B cell (primary cell): ENCODE measurements at regions not wholly inside any gene's neighbourhood (a gene's known extent, or its start where the extent isn't known, plus 50 kb on each side); places are given as distances from the start of the nearest gene placed in this dataset.
"Not testable (repeated sequence)": the region's sequence is repeated elsewhere in the genome, so short reads cannot be mapped to it uniquely, and the experiment has no call there.

Experiments
- ATAC-seq: fragments of 200-7000 bp; cut with Tn5 transposase; one replicate; pipeline ENCODE4 v1.10.0; 2021; ENCODE audit warnings: low read depth, mild to moderate bottlenecking, moderate number of reproducible peaks, moderate library complexity
- CTCF ChIA-PET: fragments of 350-600 bp; sonication (Branson Sonifier 250); formaldehyde crosslinking; loops from one replicate; lab custom pipeline; 2021; ENCODE audit warnings: antibody characterized with exemption, inconsistent platforms; lab: Charles Lee
- POLR2A ChIA-PET: fragments of 350-600 bp; sonication (Branson Sonifier 250); formaldehyde crosslinking; loops from one replicate; lab custom pipeline; 2021; ENCODE audit warnings: antibody characterized with exemption; lab: Charles Lee
- DNase-seq: peaks from one replicate; pipeline ENCODE4 v3.0.0; 2013
- H2AFZ ChIP-seq: 2 replicates; pipeline ENCODE4 v1.6.1; 2012; ENCODE audit warnings: mild to moderate bottlenecking, low read depth, low read length; ENCODE audit not compliant: insufficient read depth, poor library complexity, severe bottlenecking
- H3K27ac ChIP-seq, 2 donors: 1 replicate in 1 of 2; 2 replicates in 1 of 2; pipeline ENCODE4 v1.5.1; 2012 to 2013; ENCODE audit warnings: low read length in 2 of 2, mild to moderate bottlenecking in 2 of 2, moderate library complexity in 1 of 2
- H3K27me3 ChIP-seq, 4 experiments: fragments of 200-600 bp in 1 of 4; sonication (generic) in 1 of 4; replicated peaks in 1 of 4; 1 replicate in 2 of 4; 2 replicates in 2 of 4; pipeline versions ENCODE4 v1.6.1 to v1.7.0; 2013 to 2016; ENCODE audit warnings: low read length in 3 of 4, mild to moderate bottlenecking in 2 of 4, mixed read lengths in 1 of 4, moderate library complexity in 1 of 4; ENCODE audit not compliant: insufficient read depth in 4 of 4, control insufficient read depth in 3 of 4; ENCODE audit errors: control extremely low read depth in 1 of 4
- H3K36me3 ChIP-seq, 2 experiments: replicated peaks in 1 of 2; 1 replicate in 1 of 2; 2 replicates in 1 of 2; pipeline versions ENCODE4 v1.6.1 to v1.7.1; 2013; ENCODE audit warnings: low read length in 1 of 2; ENCODE audit not compliant: insufficient read depth in 2 of 2, control insufficient read depth in 1 of 2; ENCODE audit errors: control extremely low read depth in 1 of 2, extremely low read depth in 1 of 2
- H3K4me1 ChIP-seq, 2 donors: fragments of 200-600 bp in 1 of 2; sonication (generic) in 1 of 2; 1 replicate in 1 of 2; 2 replicates in 1 of 2; pipeline versions ENCODE4 v1.5.1 to v1.6.1; 2013 to 2017; ENCODE audit warnings: low read length in 2 of 2; ENCODE audit not compliant: control insufficient read depth in 2 of 2, insufficient read depth in 2 of 2
- H3K4me2 ChIP-seq: replicated peaks from 2 replicates; pipeline ENCODE3; 2012; ENCODE audit warnings: mild to moderate bottlenecking, low read depth, low read length; ENCODE audit not compliant: poor library complexity, severe bottlenecking
- H3K4me3 ChIP-seq, 5 experiments: fragments of 200-600 bp in 1 of 5; sonication (generic) in 1 of 5; 1 replicate in 3 of 5; 2 replicates in 2 of 5; pipeline versions ENCODE4 v1.5.1 to v1.7.0; 2011 to 2016; ENCODE audit warnings: low read length in 4 of 5, mild to moderate bottlenecking in 4 of 5, low read depth in 2 of 5, control low read depth in 1 of 5, moderate library complexity in 1 of 5; ENCODE audit not compliant: insufficient read depth in 1 of 5; ENCODE audit errors: control extremely low read depth in 1 of 5, extremely low read depth in 1 of 5
- H3K79me2 ChIP-seq: fragments of 200-600 bp; sonication (generic); one replicate; pipeline ENCODE4 v1.6.0; 2016; ENCODE audit warnings: low read length; ENCODE audit not compliant: control insufficient read depth, insufficient read depth
- H3K9ac ChIP-seq: fragments of 200-600 bp; sonication (generic); 2 replicates; pipeline ENCODE4 v1.6.1; 2017; ENCODE audit warnings: mild to moderate bottlenecking, low read length, moderate library complexity
- H3K9me3 ChIP-seq, 3 donors: one replicate each; pipeline versions ENCODE4 v1.6.1 to v1.7.1; 2013; ENCODE audit warnings: low read length in 2 of 3; ENCODE audit not compliant: control insufficient read depth in 2 of 3, insufficient read depth in 1 of 3; ENCODE audit errors: control extremely low read depth in 1 of 3
- H4K20me1 ChIP-seq: 2 replicates; pipeline ENCODE4 v1.6.0; 2012; ENCODE audit warnings: mild to moderate bottlenecking, low read length; ENCODE audit not compliant: insufficient read depth, control insufficient read depth, poor library complexity, severe bottlenecking
- H3K27ac Mint-ChIP-seq: one replicate; pipeline ENCODE4 v1.8.0; 2021; ENCODE audit warnings: mixed read lengths
- H3K27me3 Mint-ChIP-seq: one replicate; pipeline ENCODE4 v1.8.0; 2021; ENCODE audit warnings: mixed read lengths
- H3K4me1 Mint-ChIP-seq: one replicate; pipeline ENCODE4 v1.8.0; 2021; ENCODE audit warnings: mixed read lengths
- H3K4me3 Mint-ChIP-seq: one replicate; pipeline ENCODE4 v1.8.0; 2021; ENCODE audit warnings: mixed read lengths
- H3K9me3 Mint-ChIP-seq: one replicate; pipeline ENCODE4 v1.8.0; 2022; ENCODE audit warnings: mixed read lengths; ENCODE audit not compliant: insufficient read depth
- EZH2 ChIP-seq: IDR thresholded peaks from 2 replicates; pipeline ENCODE4 v1.6.1; 2012; ENCODE audit warnings: borderline replicate concordance, low read depth, mild to moderate bottlenecking, moderate library complexity, low read length; ENCODE audit not compliant: insufficient read depth, poor library complexity, severe bottlenecking
- WGBS: methylation state at CpG from one replicate; pipeline ENCODE4 v1.1.5; 2013; ENCODE audit warnings: missing lambda C conversion rate; ENCODE audit not compliant: insufficient coverage; 5-methylcytosine and 5-hydroxymethylcytosine counted together
- intact Hi-C: fragments of 100-400 bp; cut with micrococcal nuclease; formaldehyde crosslinking; loops from one replicate; pipeline ENCODE4 v1.10.0; 2022
- TF ChIP-seq, protein P1 (sequence below): fragments of 200-600 bp; IDR thresholded peaks from one replicate; pipeline ENCODE4 v1.8.0; 2022; ENCODE audit warnings: antibody characterized with exemption, mild to moderate bottlenecking

DNA sequence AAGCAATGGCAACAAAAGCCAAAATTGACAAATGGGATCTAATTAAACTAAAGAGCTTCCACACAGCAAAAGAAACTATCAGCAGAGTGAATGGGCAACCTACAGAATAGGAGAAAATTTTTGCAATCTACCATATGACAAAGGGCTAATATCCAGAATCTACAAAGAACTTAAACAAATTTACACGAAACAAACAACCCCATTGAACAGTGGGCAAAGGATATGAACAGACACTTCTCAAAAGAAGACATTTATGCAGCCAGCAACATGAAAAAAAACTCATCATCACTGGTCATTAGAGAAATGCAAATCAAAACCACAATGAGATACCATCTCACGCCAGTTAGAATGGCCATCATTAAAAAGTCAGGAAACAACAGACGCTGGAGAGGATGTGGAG is 113.4 kb downstream of the PSMG1 start:
- H3K27me3 ChIP-seq, H3K4me2 ChIP-seq, H4K20me1 ChIP-seq, H3K9ac ChIP-seq, H3K9me3 Mint-ChIP-seq, POLR2A ChIA-PET, H3K27me3 Mint-ChIP-seq, H3K4me1 Mint-ChIP-seq, H3K79me2 ChIP-seq, H3K4me3 Mint-ChIP-seq, H3K4me1 ChIP-seq, H3K27ac Mint-ChIP-seq, H3K4me3 ChIP-seq, ATAC-seq, H3K27ac ChIP-seq, H2AFZ ChIP-seq, intact Hi-C loops, DNase-seq, H3K36me3 ChIP-seq, H3K9me3 ChIP-seq, CTCF ChIA-PET: not testable (repeated sequence)
- WGBS = 100% methylated on average over 1 of the region's 3 CpGs

DNA sequence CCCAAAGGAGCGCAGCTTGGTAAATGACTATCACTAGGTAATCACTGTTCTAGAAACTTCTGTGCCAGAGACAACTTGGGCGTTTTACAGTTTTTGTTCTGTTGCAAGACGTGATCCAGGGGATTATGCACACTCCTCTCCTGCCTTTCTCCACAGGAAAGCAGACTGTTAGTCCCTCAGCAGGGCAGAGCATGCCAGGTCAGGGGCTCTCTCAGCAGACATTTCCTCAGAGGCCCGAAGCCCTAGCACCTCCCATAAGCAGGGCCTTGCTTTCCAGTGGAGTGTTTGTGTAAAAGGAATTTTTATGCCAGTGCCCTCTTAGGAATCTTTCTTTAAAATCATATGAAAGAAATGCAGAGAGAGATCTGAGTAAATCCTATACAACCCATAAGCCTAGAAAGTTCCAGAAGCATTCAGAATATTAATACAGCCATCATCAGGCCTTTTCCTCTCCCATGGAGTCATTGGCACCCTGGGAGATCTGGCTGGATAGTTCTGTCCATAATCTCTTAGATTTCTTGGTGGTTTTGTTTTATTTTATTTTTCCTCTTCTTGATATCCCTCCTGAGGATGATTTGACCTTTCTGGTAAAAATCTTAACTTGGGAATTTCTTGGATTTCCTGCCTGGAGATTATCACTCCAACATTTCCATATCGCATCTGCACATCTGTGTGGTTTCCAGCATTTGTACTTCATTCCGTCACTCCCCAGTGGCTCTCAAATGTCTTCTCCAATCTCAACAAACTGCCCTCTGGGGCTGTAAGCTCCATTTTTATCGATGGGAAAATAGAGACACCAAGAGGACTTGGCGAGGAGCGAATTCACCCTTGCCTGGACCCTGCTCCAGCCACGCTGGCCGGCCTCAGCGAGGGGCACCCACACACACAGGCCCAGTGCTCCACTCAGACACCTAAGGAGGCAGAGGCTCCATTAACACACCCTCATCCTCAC is 116.1 kb downstream of the PSMG1 start:
- Histone ChIP-seq H2AFZ (no peak overlapping the region), H4K20me1 (no peaks in the 10 kb centered on the region), H3K9ac (no peak overlapping the region), H3K79me2 (no peaks in the 10 kb centered on the region), H3K27me3 (no peaks in the 10 kb centered on the region), H3K9me3 (peaks cover 0 to 6% (median 0%) of the 10 kb centered on the region in 3 donors), H3K36me3 (no peaks in the 10 kb centered on the region), H3K4me2 (no peak overlapping the region), H3K4me1 (no peaks in the 10 kb centered on the region), H3K27ac (no peak overlapping the region), H3K4me3 (no peak overlapping the region)
- ChIA-PET POLR2A (no interaction called here), CTCF (no interaction called here)
- TF ChIP-seq EZH2 = no peak
- TF ChIP-seq, protein P1, sequence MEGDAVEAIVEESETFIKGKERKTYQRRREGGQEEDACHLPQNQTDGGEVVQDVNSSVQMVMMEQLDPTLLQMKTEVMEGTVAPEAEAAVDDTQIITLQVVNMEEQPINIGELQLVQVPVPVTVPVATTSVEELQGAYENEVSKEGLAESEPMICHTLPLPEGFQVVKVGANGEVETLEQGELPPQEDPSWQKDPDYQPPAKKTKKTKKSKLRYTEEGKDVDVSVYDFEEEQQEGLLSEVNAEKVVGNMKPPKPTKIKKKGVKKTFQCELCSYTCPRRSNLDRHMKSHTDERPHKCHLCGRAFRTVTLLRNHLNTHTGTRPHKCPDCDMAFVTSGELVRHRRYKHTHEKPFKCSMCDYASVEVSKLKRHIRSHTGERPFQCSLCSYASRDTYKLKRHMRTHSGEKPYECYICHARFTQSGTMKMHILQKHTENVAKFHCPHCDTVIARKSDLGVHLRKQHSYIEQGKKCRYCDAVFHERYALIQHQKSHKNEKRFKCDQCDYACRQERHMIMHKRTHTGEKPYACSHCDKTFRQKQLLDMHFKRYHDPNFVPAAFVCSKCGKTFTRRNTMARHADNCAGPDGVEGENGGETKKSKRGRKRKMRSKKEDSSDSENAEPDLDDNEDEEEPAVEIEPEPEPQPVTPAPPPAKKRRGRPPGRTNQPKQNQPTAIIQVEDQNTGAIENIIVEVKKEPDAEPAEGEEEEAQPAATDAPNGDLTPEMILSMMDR = no peak
- WGBS = 89% methylated on average over 11 of the region's 12 CpGs
- no peak for DNase-seq
- H3K4me1 Mint-ChIP-seq = no peaks in the 10 kb centered on the region
- peaks cover 3% of the 10 kb centered on the region for H3K9me3 Mint-ChIP-seq
- no peak for ATAC-seq
- peaks cover 3% of the 10 kb centered on the region for H3K27me3 Mint-ChIP-seq
- intact Hi-C loops = no loop called here
- H3K27ac Mint-ChIP-seq = no peak overlapping the region
- no peak overlapping the region for H3K4me3 Mint-ChIP-seq
